ENCODE measurements at regions not wholly inside any gene's neighbourhood (a gene's known extent, or its start where the extent isn't known, plus 50 kb on each side); places are given as distances from the start of the nearest gene placed in this dataset.
"Not testable (repeated sequence)": the region's sequence is repeated elsewhere in the genome, so short reads cannot be mapped to it uniquely, and the experiment has no call there.

GRCh38 chr5:113749334-113749733 is 235.8 kb downstream of the YTHDC2 start:
- 96% methylated on average over 1 of the region's 1 CpG for WGBS

DNA sequence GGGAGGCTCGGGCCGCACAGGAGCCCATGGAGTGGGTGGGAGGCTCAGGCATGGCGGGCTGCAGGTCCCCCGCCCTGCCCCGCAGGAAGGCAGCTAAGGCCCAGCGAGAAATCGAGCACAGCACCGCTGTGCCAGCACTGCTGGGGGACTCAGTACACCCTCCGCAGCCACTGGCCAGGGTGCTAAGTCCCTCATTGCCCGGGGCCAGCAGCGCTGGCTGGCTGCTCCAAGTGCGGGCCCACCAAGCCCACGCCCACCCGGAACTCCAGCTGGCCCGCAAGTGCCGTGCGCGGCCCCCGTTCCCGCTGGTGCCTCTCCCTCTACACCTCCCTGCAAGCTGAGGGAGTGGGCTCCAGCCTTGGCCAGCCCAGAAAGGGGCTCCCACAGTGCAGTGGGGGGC is 239.7 kb downstream of the YTHDC2 start:
- 88% methylated on average over 18 of the region's 20 CpGs for whole genome bisulfite sequencing
- not testable (repeated sequence) for H3K4me3 ChIP-seq (ENCODE audit: low read depth, low read length); DNase-seq (ENCODE audit: extremely low spot score); H3K27ac ChIP-seq (ENCODE audit: low read depth); H3K36me3 ChIP-seq (ENCODE audit: insufficient read depth); H3K4me1 ChIP-seq (ENCODE audit: insufficient read depth)

More at GRCh38 chr5:113749334-113749733, 235.8 kb downstream of the YTHDC2 start:
- H3K4me1 ChIP-seq (ENCODE audit: insufficient read depth), result no peaks in the 10 kb centered on the region
- no peak for DNase-seq (ENCODE audit: extremely low spot score)
- no peak overlapping the region for H3K27ac ChIP-seq (ENCODE audit: low read depth)
- no peak overlapping the region for H3K4me3 ChIP-seq (ENCODE audit: low read depth, low read length)
- H3K36me3 ChIP-seq (ENCODE audit: insufficient read depth), result no peaks in the 10 kb centered on the region

- Histone ChIP-seq H3K27ac (ENCODE audit: low read depth) (no peak overlapping the region), H3K4me1 (ENCODE audit: insufficient read depth) (no peaks in the 10 kb centered on the region), H3K4me3 (ENCODE audit: low read depth, low read length) (no peak overlapping the region), H3K36me3 (ENCODE audit: insufficient read depth) (no peaks in the 10 kb centered on the region)
- DNase-seq (ENCODE audit: extremely low spot score), result no peak
- 23% methylated on average over 3 of the region's 3 CpGs for WGBS
Measured at GRCh38 chr5:113755516-113755915, 242.0 kb downstream of the YTHDC2 start.

GRCh38 chr5:113757508-113757907 is 244.0 kb downstream of the YTHDC2 start:
- Histone ChIP-seq H3K27ac (ENCODE audit: low read depth) (no peak overlapping the region), H3K4me1 (ENCODE audit: insufficient read depth) (no peaks in the 10 kb centered on the region), H3K36me3 (ENCODE audit: insufficient read depth) (no peaks in the 10 kb centered on the region), H3K4me3 (ENCODE audit: low read depth, low read length) (no peak overlapping the region)
- WGBS, result 85% methylated on average over 2 of the region's 2 CpGs
- no peak for DNase-seq (ENCODE audit: extremely low spot score)

DNA sequence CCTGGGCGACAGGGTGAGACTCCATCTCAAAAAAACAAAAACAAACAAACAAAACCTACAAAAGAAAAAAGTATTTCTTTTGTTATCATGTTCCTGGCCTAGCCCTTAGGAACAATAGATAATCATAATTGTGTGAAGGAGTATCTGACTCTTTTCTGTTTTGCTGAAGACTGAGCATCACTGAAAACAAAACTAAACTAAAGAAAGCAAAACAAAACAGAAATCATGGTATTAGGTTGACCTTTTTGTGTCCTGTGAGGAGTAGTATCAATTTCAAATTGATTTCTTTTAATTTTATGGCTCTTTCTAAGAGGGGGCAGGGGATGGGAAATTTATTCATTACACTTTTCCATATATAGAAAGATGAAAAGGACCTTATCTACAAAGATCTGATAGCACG is 246.0 kb downstream of the YTHDC2 start:
- Histone ChIP-seq H3K36me3 (ENCODE audit: insufficient read depth) (no peaks in the 10 kb centered on the region), H3K4me3 (ENCODE audit: low read depth, low read length) (no peak overlapping the region), H3K4me1 (ENCODE audit: insufficient read depth) (no peaks in the 10 kb centered on the region), H3K27ac (ENCODE audit: low read depth) (no peak overlapping the region)
- WGBS, result 64% methylated on average over 2 of the region's 2 CpGs
- no peak for DNase-seq (ENCODE audit: extremely low spot score)

DNA sequence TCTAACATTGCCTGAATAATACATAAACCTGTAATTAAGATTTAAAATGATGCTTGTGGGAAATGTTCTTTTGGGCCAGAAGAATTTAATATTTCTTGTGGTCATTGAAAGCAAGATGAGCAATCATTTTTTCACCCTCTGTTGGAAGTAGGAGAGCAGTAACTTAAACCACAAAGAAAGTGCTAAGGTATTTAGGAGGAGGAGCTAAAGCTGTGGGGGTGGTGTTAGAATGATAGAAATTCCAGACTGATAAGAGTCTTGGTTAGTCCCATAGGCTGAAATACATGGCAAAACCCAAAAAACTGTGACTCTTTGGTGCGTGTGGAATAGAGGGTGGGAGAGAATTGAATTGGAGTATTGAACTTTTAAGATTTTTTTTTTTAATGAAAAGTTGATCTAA is 247.0 kb downstream of the YTHDC2 start:
- WGBS, result 84% methylated on average over 1 of the region's 1 CpG
- no peak overlapping the region for H3K27ac ChIP-seq (ENCODE audit: low read depth)
- no peaks in the 10 kb centered on the region for H3K36me3 ChIP-seq (ENCODE audit: insufficient read depth)
- no peaks in the 10 kb centered on the region for H3K4me1 ChIP-seq (ENCODE audit: insufficient read depth)
- DNase-seq (ENCODE audit: extremely low spot score), result no peak
- no peak overlapping the region for H3K4me3 ChIP-seq (ENCODE audit: low read depth, low read length)

GRCh38 chr5:113761594-113761993 is 248.1 kb downstream of the YTHDC2 start:
- WGBS, result 96% methylated on average over 1 of the region's 1 CpG
- Histone ChIP-seq H3K4me3 (ENCODE audit: low read depth, low read length) (no peak overlapping the region), H3K27ac (ENCODE audit: low read depth) (no peak overlapping the region), H3K36me3 (ENCODE audit: insufficient read depth) (no peaks in the 10 kb centered on the region), H3K4me1 (ENCODE audit: insufficient read depth) (no peaks in the 10 kb centered on the region)
- DNase-seq (ENCODE audit: extremely low spot score), result no peak

DNA sequence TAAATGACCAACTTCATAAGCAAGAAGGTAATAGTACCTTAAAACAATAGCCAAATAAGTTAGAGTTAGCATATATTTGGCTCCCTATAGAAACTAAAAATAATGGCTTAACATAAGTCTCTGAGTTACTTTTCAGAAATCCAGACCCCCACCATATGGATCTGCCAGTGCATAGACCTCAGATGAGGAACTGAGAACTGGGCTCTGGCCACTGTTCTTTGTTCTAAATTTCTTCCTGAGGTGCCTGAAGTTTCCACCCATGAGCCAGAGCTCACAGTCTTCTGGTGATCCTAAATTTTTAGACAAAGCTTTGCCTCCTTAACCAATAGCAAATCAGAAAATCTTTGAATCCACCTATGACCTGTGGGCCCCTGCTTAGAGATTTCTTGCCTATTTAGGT is 250.9 kb downstream of the YTHDC2 start:
- H3K4me1 ChIP-seq (ENCODE audit: insufficient read depth), result no peaks in the 10 kb centered on the region
- H3K36me3 ChIP-seq (ENCODE audit: insufficient read depth), result no peaks in the 10 kb centered on the region
- DNase-seq (ENCODE audit: extremely low spot score), result no peak
- no peak overlapping the region for H3K27ac ChIP-seq (ENCODE audit: low read depth)
- no peak overlapping the region for H3K4me3 ChIP-seq (ENCODE audit: low read depth, low read length)

DNA sequence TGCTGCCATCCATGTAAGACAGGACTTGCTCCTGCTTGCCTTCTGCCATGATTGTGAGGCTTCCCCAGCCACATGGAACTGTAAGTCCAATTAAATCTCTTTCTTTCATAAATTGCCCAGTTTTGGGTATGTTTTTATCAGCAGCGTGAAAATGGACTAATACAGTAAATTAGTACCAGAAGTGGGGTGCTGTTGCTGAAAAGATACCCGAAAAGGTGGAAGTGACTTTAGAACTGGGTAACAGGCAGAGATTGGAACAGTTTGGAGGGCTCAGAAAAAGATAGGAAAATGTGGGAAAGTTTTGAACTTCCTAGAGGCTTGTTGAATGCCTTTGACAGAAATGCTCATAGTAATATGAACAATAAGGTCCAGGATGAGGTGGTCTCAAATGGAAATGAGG is 253.3 kb downstream of the YTHDC2 start:
- 46% methylated on average over 2 of the region's 2 CpGs for WGBS
- not testable (repeated sequence) for H3K36me3 ChIP-seq (ENCODE audit: insufficient read depth); H3K27ac ChIP-seq (ENCODE audit: low read depth); H3K4me3 ChIP-seq (ENCODE audit: low read depth, low read length); H3K4me1 ChIP-seq (ENCODE audit: insufficient read depth); DNase-seq (ENCODE audit: extremely low spot score)

- DNase-seq (ENCODE audit: extremely low spot score), result no peak
- no peak overlapping the region for H3K4me3 ChIP-seq (ENCODE audit: low read depth, low read length)
- no peaks in the 10 kb centered on the region for H3K36me3 ChIP-seq (ENCODE audit: insufficient read depth)
- no peak overlapping the region for H3K27ac ChIP-seq (ENCODE audit: low read depth)
- WGBS, result 61% methylated on average over 3 of the region's 3 CpGs
- H3K4me1 ChIP-seq (ENCODE audit: insufficient read depth), result no peaks in the 10 kb centered on the region
Measured at GRCh38 chr5:113770648-113771047, 257.2 kb downstream of the YTHDC2 start.

DNA sequence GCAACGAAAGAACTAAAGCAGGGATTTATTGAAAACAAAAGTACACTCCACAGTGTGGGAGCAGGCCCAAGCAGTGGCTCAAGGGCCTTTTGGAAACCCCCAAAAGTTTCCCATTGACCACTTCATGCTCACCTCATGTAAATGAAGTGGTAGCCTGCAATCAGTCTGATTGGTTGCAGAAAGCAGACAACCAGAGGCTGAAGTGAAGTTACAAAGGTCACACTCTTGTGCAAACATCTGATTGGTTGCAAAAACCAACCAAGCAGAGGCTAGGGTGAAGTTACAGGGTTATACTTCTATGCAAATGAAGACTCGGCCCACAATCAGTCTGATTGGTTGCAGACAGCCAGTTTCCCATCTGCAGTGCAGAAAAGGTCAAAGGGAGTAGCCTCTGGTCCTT is 258.0 kb downstream of the YTHDC2 start:
- no peaks in the 10 kb centered on the region for H3K36me3 ChIP-seq (ENCODE audit: insufficient read depth)
- no peaks in the 10 kb centered on the region for H3K4me1 ChIP-seq (ENCODE audit: insufficient read depth)
- no peak overlapping the region for H3K27ac ChIP-seq (ENCODE audit: low read depth)
- no peak for DNase-seq (ENCODE audit: extremely low spot score)
- WGBS, result 79% methylated on average over 2 of the region's 2 CpGs
- no peak overlapping the region for H3K4me3 ChIP-seq (ENCODE audit: low read depth, low read length)

GRCh38 chr5:113776168-113776567 is 262.7 kb downstream of the YTHDC2 start:
- DNase-seq (ENCODE audit: extremely low spot score), result no peak
- no peaks in the 10 kb centered on the region for H3K4me1 ChIP-seq (ENCODE audit: insufficient read depth)
- no peaks in the 10 kb centered on the region for H3K36me3 ChIP-seq (ENCODE audit: insufficient read depth)
- H3K27ac ChIP-seq (ENCODE audit: low read depth), result no peak overlapping the region
- no peak overlapping the region for H3K4me3 ChIP-seq (ENCODE audit: low read depth, low read length)
- 94% methylated on average over 5 of the region's 5 CpGs for WGBS

- Histone ChIP-seq H3K27ac (ENCODE audit: low read depth) (no peak overlapping the region), H3K4me3 (ENCODE audit: low read depth, low read length) (no peak overlapping the region), H3K36me3 (ENCODE audit: insufficient read depth) (no peaks in the 10 kb centered on the region), H3K4me1 (ENCODE audit: insufficient read depth) (no peaks in the 10 kb centered on the region)
- no peak for DNase-seq (ENCODE audit: extremely low spot score)
- WGBS, result 64% methylated on average over 5 of the region's 5 CpGs
Measured at GRCh38 chr5:113776832-113777525, 263.5 kb downstream of the YTHDC2 start.

DNA sequence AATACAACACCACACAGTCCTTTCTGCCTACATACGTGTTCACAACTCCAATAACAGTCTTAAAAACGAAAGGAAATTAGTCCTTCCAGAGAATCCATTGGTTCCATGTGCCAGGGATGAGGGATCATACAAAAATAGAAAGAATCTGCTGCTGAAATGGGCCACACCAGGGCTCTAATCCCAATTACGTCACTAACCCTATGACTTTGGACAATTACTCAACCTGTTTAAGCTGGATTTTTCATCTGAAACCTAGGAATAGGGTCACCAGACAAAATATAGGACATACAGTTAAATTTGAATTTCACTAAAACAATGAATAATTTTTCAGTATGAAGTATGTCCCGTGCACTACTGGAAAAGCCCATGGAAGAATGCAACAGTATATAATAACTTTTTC is 264.7 kb downstream of the YTHDC2 start:
- WGBS, result 88% methylated on average over 4 of the region's 4 CpGs
- H3K36me3 ChIP-seq (ENCODE audit: insufficient read depth), result no peaks in the 10 kb centered on the region
- H3K4me1 ChIP-seq (ENCODE audit: insufficient read depth), result no peaks in the 10 kb centered on the region
- no peak overlapping the region for H3K4me3 ChIP-seq (ENCODE audit: low read depth, low read length)
- DNase-seq (ENCODE audit: extremely low spot score), result no peak
- H3K27ac ChIP-seq (ENCODE audit: low read depth), result no peak overlapping the region

GRCh38 chr5:113788141-113788655 is 274.7 kb downstream of the YTHDC2 start:
- no peak for DNase-seq (ENCODE audit: extremely low spot score)
- 55% methylated on average over 5 of the region's 5 CpGs for WGBS
- Histone ChIP-seq H3K4me1 (ENCODE audit: insufficient read depth) (no peaks in the 10 kb centered on the region), H3K36me3 (ENCODE audit: insufficient read depth) (no peaks in the 10 kb centered on the region), H3K4me3 (ENCODE audit: low read depth, low read length) (no peak overlapping the region), H3K27ac (ENCODE audit: low read depth) (no peak overlapping the region)
